Tibial nerve (tissue), 4 donors: ENCODE measurements at regions not wholly inside any gene's neighbourhood (a gene's known extent, or its start where the extent isn't known, plus 50 kb on each side); places are given as distances from the start of the nearest gene placed in this dataset.

ENCODE experiments used
- DNase-seq, 2 donors: peaks; one replicate each; pipeline ENCODE4 v3.0.0-alpha.2; 2019; ENCODE audit warnings: low spot score in 2 of 2
- H3K27ac ChIP-seq, 4 donors: fragments of 200-600 bp; sonication (generic) in 3 of 4; one replicate each; pipeline ENCODE4 v1.5.1; 2017 to 2019; ENCODE audit warnings: mild to moderate bottlenecking in 1 of 4
- H3K27me3 ChIP-seq, 2 donors: fragments of 200-600 bp; sonication (generic) in 1 of 2; one replicate each; pipeline versions ENCODE4 v1.5.1 to v1.6.0; 2017 to 2019
- H3K36me3 ChIP-seq, 3 donors: fragments of 200-600 bp; sonication (generic); one replicate each; pipeline ENCODE4 v1.5.1; 2018 to 2019
- H3K4me1 ChIP-seq, 4 donors: fragments of 200-600 bp; sonication (generic) in 3 of 4; one replicate each; pipeline ENCODE4 v1.5.1; 2017 to 2019
- H3K4me3 ChIP-seq, 4 donors: fragments of 200-600 bp; sonication (generic) in 3 of 4; one replicate each; pipeline ENCODE4 v1.5.1; 2017 to 2019; ENCODE audit warnings: mild to moderate bottlenecking in 1 of 4, moderate library complexity in 1 of 4
- H3K9me3 ChIP-seq, 4 donors: fragments of 200-600 bp; sonication (generic) in 3 of 4; one replicate each; pipeline ENCODE4 v1.5.1; 2017 to 2019
- CTCF ChIP-seq, 5 experiments: fragments of 200-600 bp in 3 of 5; fragments of 450-650 bp in 2 of 5; sonication (generic) in 3 of 5; IDR thresholded peaks; one replicate each; pipeline ENCODE4 v1.5.1; 2016 to 2019; ENCODE audit warnings: antibody characterized with exemption in 5 of 5, mild to moderate bottlenecking in 3 of 5, moderate library complexity in 2 of 5
- EP300 ChIP-seq, 2 donors: sonication (generic); formaldehyde crosslinking; IDR thresholded peaks; one replicate each; pipeline ENCODE4 v1.6.1; 2017; ENCODE audit warnings: antibody characterized with exemption in 2 of 2, mild to moderate bottlenecking in 1 of 2
- POLR2A ChIP-seq, 2 donors: fragments of 450-650 bp; IDR thresholded peaks; one replicate each; pipeline ENCODE4 v1.6.1; 2017; ENCODE audit warnings: antibody characterized with exemption in 2 of 2, mild to moderate bottlenecking in 2 of 2, moderate library complexity in 2 of 2
- WGBS, 2 donors: methylation state at CpG; one replicate each; pipeline ENCODE4 v1.1.5; 2018; 5-methylcytosine and 5-hydroxymethylcytosine counted together

GRCh38 chr3:116977441-116977840, 267.9 kb downstream of the TUSC7 start:
- H3K27ac ChIP-seq: no peak overlapping the region
- no peak overlapping the region for H3K4me3 ChIP-seq
- 77 to 89% methylated on average over 1 of the region's 1 CpG for WGBS, 2 donors
- H3K27me3 ChIP-seq: no peaks in the 10 kb centered on the region
- H3K36me3 ChIP-seq: no peaks in the 10 kb centered on the region
- H3K4me1 ChIP-seq: no peaks in the 10 kb centered on the region
- H3K9me3 ChIP-seq: no peaks in the 10 kb centered on the region
- DNase-seq: no peak
- TF ChIP-seq CTCF (IDR thresholded peaks at IDR 0.05): no peak
- no peak for TF ChIP-seq EP300 (IDR thresholded peaks at IDR 0.05)
- TF ChIP-seq POLR2A (IDR thresholded peaks at IDR 0.05): no peak

- no peak for DNase-seq
- H3K27me3 ChIP-seq: no peaks in the 10 kb centered on the region
Observed at GRCh38 chr3:116980099-116980498, 270.5 kb downstream of the TUSC7 start.

GRCh38 chr3:116981089-116981488, 271.5 kb downstream of the TUSC7 start:
- no peak overlapping the region for H3K27ac ChIP-seq
- no peak for DNase-seq
- H3K4me3 ChIP-seq: no peak overlapping the region
- H3K27me3 ChIP-seq: no peaks in the 10 kb centered on the region
- TF ChIP-seq CTCF (IDR thresholded peaks at IDR 0.05): no peak
- TF ChIP-seq EP300 (IDR thresholded peaks at IDR 0.05): no peak
- no peak for TF ChIP-seq POLR2A (IDR thresholded peaks at IDR 0.05)
- 65 to 72% methylated on average over 5 of the region's 5 CpGs for WGBS, 2 donors
- no peaks in the 10 kb centered on the region for H3K36me3 ChIP-seq
- no peaks in the 10 kb centered on the region for H3K4me1 ChIP-seq
- H3K9me3 ChIP-seq: no peaks in the 10 kb centered on the region

More at GRCh38 chr3:116980099-116980498, 270.5 kb downstream of the TUSC7 start:
- Histone ChIP-seq H3K36me3 (no peaks in the 10 kb centered on the region), H3K4me3 (no peak overlapping the region), H3K4me1 (no peaks in the 10 kb centered on the region), H3K27ac (no peak overlapping the region), H3K9me3 (no peaks in the 10 kb centered on the region)
- WGBS, 2 donors: 66 to 76% methylated on average over 3 of the region's 3 CpGs
- TF ChIP-seq EP300 (IDR thresholded peaks at IDR 0.05) (no peak), POLR2A (IDR thresholded peaks at IDR 0.05) (no peak), CTCF (IDR thresholded peaks at IDR 0.05) (no peak)

- H3K27me3 ChIP-seq: no peaks in the 10 kb centered on the region
- no peaks in the 10 kb centered on the region for H3K4me1 ChIP-seq
- H3K4me3 ChIP-seq: no peak overlapping the region
- TF ChIP-seq EP300 (IDR thresholded peaks at IDR 0.05) (no peak), POLR2A (IDR thresholded peaks at IDR 0.05) (no peak), CTCF (IDR thresholded peaks at IDR 0.05) (no peak)
- no peak for DNase-seq
- no peaks in the 10 kb centered on the region for H3K9me3 ChIP-seq
- H3K27ac ChIP-seq: no peak overlapping the region
- H3K36me3 ChIP-seq: no peaks in the 10 kb centered on the region
Observed at GRCh38 chr3:116984301-116984700, 274.7 kb downstream of the TUSC7 start.

- H3K4me3 ChIP-seq: no peak overlapping the region
- H3K4me1 ChIP-seq: no peaks in the 10 kb centered on the region
- 60 to 63% methylated on average over 3 of the region's 3 CpGs for WGBS, 2 donors
- no peaks in the 10 kb centered on the region for H3K27me3 ChIP-seq
- DNase-seq: no peak
- H3K36me3 ChIP-seq: no peaks in the 10 kb centered on the region
- H3K27ac ChIP-seq: no peak overlapping the region
- H3K9me3 ChIP-seq: no peaks in the 10 kb centered on the region
- TF ChIP-seq CTCF (IDR thresholded peaks at IDR 0.05) (no peak), EP300 (IDR thresholded peaks at IDR 0.05) (no peak), POLR2A (IDR thresholded peaks at IDR 0.05) (no peak)
Observed at GRCh38 chr3:116994351-116994879, 284.8 kb downstream of the TUSC7 start.
